T-helper 1 cell treated with Interleukin-12 subunit alpha and Interleukin-12 subunit beta and Interleukin-4 antibody, amounts not matched to agents 30 ng/mL and 1 ng/mL, for 36 hours (primary cell): ENCODE measurements at regions not wholly inside any gene's neighbourhood (a gene's known extent, or its start where the extent isn't known, plus 50 kb on each side); places are given as distances from the start of the nearest gene placed in this dataset.
"Not testable (repeated sequence)": the region's sequence is repeated elsewhere in the genome, so short reads cannot be mapped to it uniquely, and the experiment has no call there.

Experiments used
- intact Hi-C: fragments of 100-400 bp; cut with micrococcal nuclease; formaldehyde crosslinking; loops from one replicate; pipeline ENCODE4 v1.15.1; 2024

- intact Hi-C loops = no loop called here
These were observed 501.4 kb upstream of the ST8SIA4 start for GRCh38 chr5:101404531-101404930.

GRCh38 chr5:101393795-101394450 is 490.8 kb upstream of the ST8SIA4 start:
- intact Hi-C loops = no loop called here

GRCh38 chr5:101390151-101390908 is 487.2 kb upstream of the ST8SIA4 start:
- intact Hi-C loops = loop anchor here (1.0 kb wide), 2 partner anchors 767 to 960 kb away; no protein-coding TSS in a partner anchor

- intact Hi-C loops = no loop called here
These were observed 482.2 kb upstream of the ST8SIA4 start for GRCh38 chr5:101385276-101385675.

GRCh38 chr5:101370181-101370580 is 467.1 kb upstream of the ST8SIA4 start:
- intact Hi-C loops = no loop called here

DNA sequence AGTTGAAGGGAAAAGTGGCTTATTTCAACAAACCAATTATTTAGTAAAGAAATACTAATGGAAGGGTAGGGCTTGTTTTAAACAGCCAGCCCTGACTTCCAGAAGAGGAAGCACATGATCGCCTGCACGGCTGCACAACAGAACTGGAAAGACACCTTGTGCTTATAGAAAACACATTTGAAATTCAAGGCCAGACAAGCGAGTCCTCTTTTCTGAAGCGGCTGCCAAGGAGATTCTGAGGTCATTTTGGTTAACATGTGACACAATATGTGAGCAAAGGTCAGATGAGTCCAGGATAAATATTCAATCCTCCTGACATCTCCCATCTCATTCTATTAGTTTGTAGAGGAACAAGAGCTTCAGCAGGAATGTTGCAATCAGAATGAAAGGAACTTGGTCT is 461.4 kb upstream of the ST8SIA4 start:
- intact Hi-C loops = no loop called here

GRCh38 chr5:101362067-101362466 is 459.0 kb upstream of the ST8SIA4 start:
- intact Hi-C loops = no loop called here

DNA sequence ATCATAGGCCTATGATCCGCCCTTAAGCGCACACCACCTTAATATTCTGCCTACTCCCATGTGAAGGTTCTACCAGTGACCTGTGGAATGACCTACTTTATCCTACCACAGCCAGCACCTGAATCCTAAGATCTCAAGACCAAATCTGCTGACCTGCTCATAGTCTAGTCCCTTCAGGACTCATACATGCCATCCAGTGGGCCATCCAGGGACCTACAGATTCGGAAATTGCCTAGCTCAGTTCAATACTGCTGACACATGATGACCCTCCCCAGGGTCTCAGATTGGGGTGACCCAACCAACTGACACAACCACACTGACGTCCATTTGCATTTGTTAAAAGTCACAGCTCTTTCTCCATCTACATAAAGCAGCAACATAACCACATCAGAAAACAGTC is 443.8 kb upstream of the ST8SIA4 start:
- intact Hi-C loops = no loop called here

DNA sequence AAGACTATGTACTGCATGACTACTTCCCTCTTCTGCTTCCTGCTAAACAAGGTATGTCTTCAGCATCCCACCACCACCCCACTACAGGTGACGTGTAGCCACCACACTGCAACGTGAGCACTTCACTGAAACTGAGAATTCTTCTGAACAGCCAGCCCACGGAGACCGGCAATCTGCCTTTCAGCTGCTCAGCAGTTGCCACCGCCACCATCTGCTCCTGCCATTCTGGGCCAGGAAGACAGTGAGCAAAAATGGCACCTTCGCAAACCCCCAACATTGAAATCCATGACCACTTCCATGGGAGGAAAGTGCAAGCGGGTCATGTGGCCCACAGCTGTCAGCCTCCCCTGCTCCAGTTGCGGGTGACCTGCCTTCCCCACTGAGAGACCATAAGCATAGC is 443.4 kb upstream of the ST8SIA4 start:
- intact Hi-C loops = no loop called here

DNA sequence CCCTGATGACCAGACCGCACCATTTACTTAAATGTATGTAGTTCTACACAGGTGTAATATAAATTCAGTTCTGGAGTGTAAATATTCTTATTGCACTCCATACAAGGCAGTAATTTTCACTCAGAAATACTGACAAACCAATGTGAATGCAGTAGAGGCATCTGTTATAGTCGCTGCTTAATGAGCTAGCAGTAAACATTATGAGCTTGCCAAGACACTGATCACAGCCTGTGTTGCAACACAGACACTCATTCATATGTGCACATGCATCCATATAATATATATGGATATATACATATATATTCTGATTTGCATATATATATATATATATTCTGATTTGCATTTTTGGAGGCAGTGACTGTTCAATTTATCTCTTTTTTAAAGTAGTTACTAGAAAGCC is 435.1 kb upstream of the ST8SIA4 start:
- intact Hi-C loops = no loop called here

GRCh38 chr5:101327816-101328215 is 424.7 kb upstream of the ST8SIA4 start:
- intact Hi-C loops = loop anchor here (2.0 kb wide), 1 partner anchor 15 kb away; no protein-coding TSS in a partner anchor

GRCh38 chr5:101326766-101327165 is 423.7 kb upstream of the ST8SIA4 start:
- intact Hi-C loops = loop anchor here (2.0 kb wide), 1 partner anchor 16 kb away; no protein-coding TSS in a partner anchor

DNA sequence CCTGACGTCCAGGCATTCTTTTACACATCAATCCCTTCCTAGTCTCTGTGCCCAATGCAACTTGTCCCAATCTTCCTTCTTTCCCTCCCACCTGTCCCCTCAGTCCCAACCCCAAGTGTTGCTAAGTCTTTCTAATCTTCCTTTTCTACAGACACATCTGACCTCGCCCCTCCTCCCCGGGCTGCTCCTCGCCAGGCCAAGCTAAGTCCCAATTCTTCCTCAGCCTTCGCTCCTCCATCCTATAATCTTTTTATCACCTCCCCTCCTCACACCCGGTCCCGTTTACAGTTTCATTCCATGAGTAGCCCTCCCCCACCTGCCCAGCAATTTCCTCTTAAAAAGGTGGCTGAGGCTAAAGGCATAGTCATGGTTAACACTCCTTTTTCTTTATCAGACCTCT is 413.3 kb upstream of the ST8SIA4 start:
- intact Hi-C loops = not testable (repeated sequence)

DNA sequence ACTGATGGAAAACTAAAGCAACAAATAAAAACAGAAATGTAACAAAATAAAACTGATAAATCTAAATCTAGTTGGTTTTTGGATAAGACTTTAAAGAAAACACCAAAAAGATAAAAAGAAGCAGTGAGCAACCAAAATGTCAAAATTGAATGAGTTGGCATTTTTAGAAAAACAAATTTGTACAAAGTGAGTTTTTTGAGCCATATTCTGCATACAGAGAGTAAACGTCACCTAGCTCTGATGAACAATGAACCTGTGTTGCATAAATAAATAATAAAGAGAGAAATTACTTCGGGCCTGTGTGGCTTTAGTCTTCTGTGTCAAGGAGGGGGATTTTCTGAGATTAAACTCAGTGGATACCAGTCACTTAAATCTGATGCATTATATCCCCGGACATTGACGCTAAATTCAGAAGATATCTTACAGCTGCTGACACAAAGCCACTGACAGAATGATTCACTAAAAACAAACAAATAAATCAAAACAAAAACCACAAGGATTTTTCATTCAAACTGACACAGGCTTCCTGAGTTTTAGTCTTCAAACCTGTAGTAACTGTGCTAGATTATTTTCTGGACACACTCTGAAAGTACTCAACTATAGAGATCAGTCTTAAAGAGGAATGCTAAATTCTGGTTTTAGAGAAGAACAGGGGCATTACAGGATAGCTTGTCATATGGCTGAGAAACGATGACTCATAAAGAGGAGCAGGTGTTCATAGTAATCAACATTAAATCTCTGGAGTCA is 403.5 kb upstream of the ST8SIA4 start:
- intact Hi-C loops = no loop called here

GRCh38 chr5:101296477-101296876 is 393.4 kb upstream of the ST8SIA4 start:
- intact Hi-C loops = no loop called here

GRCh38 chr5:101292199-101292598 is 389.1 kb upstream of the ST8SIA4 start:
- intact Hi-C loops = no loop called here

DNA sequence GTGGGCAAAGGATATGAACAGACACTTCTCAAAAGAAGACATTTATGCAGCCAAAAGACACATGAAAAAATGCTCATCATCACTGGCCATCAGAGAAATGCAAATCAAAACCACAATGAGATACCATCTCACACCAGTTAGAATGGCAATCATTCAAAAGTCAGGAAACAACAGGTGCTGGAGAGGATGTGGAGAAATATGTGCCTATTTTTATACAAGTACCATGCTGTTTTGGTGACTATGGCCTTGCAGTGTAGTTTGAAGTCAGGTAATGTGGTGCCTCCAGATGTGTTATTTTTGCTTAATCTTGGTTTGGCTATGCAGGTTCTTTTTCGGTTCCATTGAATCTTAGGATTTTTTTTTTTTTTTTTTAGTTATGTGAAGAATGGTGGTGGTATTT is 387.7 kb upstream of the ST8SIA4 start:
- intact Hi-C loops = not testable (repeated sequence)

- intact Hi-C loops = no loop called here
These were observed 385.6 kb upstream of the ST8SIA4 start for GRCh38 chr5:101288633-101289032.

GRCh38 chr5:101284736-101285375 is 381.8 kb upstream of the ST8SIA4 start:
- intact Hi-C loops = no loop called here

DNA sequence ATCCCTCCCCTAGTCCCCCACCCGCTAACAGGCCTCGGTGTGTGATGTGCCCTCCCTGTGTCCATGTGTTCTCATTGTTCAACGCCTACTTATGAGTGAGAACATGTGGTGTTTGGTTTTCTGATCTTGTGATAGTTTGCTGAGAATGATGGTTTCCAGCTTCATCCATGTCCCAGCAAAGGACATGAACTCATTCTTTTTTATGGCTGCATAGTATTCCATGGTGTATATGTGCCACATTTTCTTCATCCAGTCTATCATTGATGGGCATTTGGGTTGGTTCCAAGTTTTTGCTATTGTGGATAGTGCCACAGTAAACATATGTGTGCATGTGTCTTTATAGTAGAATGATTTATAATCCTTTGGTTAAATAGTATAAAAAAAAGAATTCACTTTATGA is 380.9 kb upstream of the ST8SIA4 start:
- intact Hi-C loops = not testable (repeated sequence)

GRCh38 chr5:101278917-101279316 is 375.8 kb upstream of the ST8SIA4 start:
- intact Hi-C loops = no loop called here
